Right cardiac atrium (tissue), 5 donors: ENCODE measurements at regions not wholly inside any gene's neighbourhood (a gene's known extent, or its start where the extent isn't known, plus 50 kb on each side); places are given as distances from the start of the nearest gene placed in this dataset.
A peak's percentile ranks its signal among the peaks of the same experiment; 100 is the strongest.

Experiments used
- ATAC-seq, 2 donors: fragments of 200-7000 bp; cut with Tn5 transposase; one replicate each; pipeline versions ENCODE4 v1.8.0 to v1.9.1; 2020; ENCODE audit warnings: moderate library complexity in 2 of 2, mild to moderate bottlenecking in 1 of 2
- DNase-seq, 3 donors: peaks; one replicate each; pipeline ENCODE4 v3.0.0-alpha.2; 2020
- H3K27ac ChIP-seq: one replicate; pipeline ENCODE4 v1.5.1; 2013; ENCODE audit warnings: mild to moderate bottlenecking, low read length, control low read depth, moderate library complexity
- H3K27me3 ChIP-seq: one replicate; pipeline ENCODE4 v1.6.1; 2013; ENCODE audit not compliant: control insufficient read depth, insufficient read depth
- H3K4me1 ChIP-seq: one replicate; pipeline ENCODE4 v1.6.1; 2013; ENCODE audit warnings: low read length; ENCODE audit not compliant: control insufficient read depth, insufficient read depth
- H3K4me3 ChIP-seq: one replicate; pipeline ENCODE4 v1.5.1; 2013; ENCODE audit warnings: low read length, control low read depth
- H3K9me3 ChIP-seq: one replicate; pipeline ENCODE4 v1.6.1; 2013; ENCODE audit warnings: low read length; ENCODE audit not compliant: control insufficient read depth
- WGBS: extraction: QIAGEN DNeasy Blood & Tissue Kit; methylation state at CpG from one replicate; pipeline ENCODE4 v1.1.7; 2013; 5-methylcytosine and 5-hydroxymethylcytosine counted together
- intact Hi-C, 4 donors: fragments of 100-400 bp; cut with DNase I; formaldehyde crosslinking; loops; one replicate each; pipeline versions ENCODE4 v1.11.0 to v1.14.0; 2022 to 2023
- donor health status: healthy with polysubstance abuse.
- donor health status: DM: no; HTN: yes; CAD: no.
- donor health status: DM: no; HTN: no; CAD: no.
- donor health status: DM: no; HTN: yes; CAD: no; lungs with severe emphysema.
- donor health status: DM: yes; HTN: yes; CAD: no.

DNA sequence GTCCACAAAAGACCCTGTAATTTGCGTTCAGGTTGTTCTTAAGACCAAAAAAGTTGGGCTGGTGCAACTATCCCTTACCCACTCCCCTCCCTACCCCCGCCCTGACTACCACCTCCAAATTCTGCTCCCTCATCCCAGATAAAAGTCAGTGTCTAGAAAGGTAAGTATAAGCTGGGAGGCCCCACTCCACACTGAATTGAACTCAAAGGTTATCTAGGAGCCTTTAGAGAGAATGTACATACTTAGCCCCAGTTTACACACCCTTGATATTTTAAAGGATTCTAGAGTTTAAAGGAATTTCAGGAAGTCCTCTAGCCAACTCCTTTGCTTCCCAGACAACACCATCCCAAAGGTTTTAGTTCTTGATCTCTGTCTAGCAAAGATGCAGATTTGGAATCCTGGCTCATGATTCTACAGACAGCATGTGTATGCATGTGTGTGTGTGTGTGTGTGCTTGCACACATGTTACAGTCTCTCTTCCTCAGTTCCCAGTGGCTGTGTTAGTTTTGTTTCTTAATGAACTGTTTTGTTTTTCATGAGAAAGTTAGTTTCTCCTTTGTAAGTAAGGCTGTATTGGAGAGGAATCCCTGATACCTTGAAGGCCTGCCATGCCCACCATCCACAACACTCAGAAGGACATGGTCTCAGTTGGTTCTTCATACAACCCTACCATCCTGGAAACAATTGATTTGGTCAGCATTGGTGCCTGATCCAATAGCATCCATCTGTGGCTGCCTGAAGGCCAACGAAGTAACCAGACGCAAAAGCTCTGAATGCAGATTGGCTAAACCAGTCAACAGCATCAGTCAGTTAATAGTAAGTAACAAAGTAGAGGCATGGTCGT lies 281.3 kb downstream of the SOX9 start:
- H3K4me3 ChIP-seq, result no peak overlapping the region
- no peak overlapping the region for H3K27ac ChIP-seq
- 88% methylated on average over 5 of the region's 5 CpGs for WGBS
- H3K27me3 ChIP-seq, result no peaks in the 10 kb centered on the region
- DNase-seq, result no peak
- no peaks in the 10 kb centered on the region for H3K4me1 ChIP-seq
- no peak for ATAC-seq
- intact Hi-C loops, result no loop called here
- no peaks in the 10 kb centered on the region for H3K9me3 ChIP-seq

- no peak overlapping the region for H3K4me3 ChIP-seq
- WGBS, result 85% methylated on average over 5 of the region's 5 CpGs
- H3K9me3 ChIP-seq, result no peaks in the 10 kb centered on the region
- H3K27ac ChIP-seq, result no peak overlapping the region
- H3K27me3 ChIP-seq, result no peaks in the 10 kb centered on the region
- intact Hi-C loops, result no loop called here
- no peaks in the 10 kb centered on the region for H3K4me1 ChIP-seq
- DNase-seq (no peak), ATAC-seq (no peak)
Measured at GRCh38 chr17:72402727-72403210, 281.9 kb downstream of the SOX9 start.

DNA sequence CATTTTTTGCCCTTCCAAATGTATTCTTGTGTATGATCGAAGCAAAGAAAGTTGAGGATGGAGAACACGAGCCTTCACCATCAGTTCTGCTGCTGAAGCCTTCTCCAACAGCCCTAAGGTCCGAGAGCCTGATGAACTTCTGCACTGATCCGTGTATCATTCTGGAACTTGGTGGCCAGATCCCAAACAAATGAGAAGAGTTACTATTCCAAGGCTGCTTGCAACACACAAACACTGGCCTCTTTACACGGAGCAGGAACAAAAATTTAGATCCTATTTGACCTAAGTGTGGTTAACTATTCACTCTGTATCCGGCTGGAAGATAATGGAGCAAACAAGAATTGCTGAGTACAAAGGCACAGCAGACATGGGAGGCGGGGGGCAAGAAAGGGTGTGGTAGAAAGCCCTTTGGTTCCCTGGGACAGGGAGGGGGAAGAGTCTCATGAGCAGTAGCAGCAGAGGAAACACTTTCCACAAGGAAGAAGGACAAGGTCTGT lies 282.9 kb downstream of the SOX9 start:
- DNase-seq, result no peak
- intact Hi-C loops, result no loop called here
- no peaks in the 10 kb centered on the region for H3K9me3 ChIP-seq
- H3K27me3 ChIP-seq, result no peaks in the 10 kb centered on the region
- H3K4me1 ChIP-seq, result no peaks in the 10 kb centered on the region
- no peak overlapping the region for H3K4me3 ChIP-seq
- no peak for ATAC-seq
- WGBS, result 81% methylated on average over 7 of the region's 7 CpGs
- H3K27ac ChIP-seq, result no peak overlapping the region

- intact Hi-C loops, result no loop called here
- Histone ChIP-seq H3K4me3 (no peak overlapping the region), H3K9me3 (no peaks in the 10 kb centered on the region), H3K27ac (no peak overlapping the region), H3K27me3 (no peaks in the 10 kb centered on the region), H3K4me1 (no peaks in the 10 kb centered on the region)
- no peak for DNase-seq
- no peak for ATAC-seq
- 47% methylated on average over 4 of the region's 4 CpGs for WGBS
Measured at GRCh38 chr17:72404872-72405271, 284.1 kb downstream of the SOX9 start.

DNA sequence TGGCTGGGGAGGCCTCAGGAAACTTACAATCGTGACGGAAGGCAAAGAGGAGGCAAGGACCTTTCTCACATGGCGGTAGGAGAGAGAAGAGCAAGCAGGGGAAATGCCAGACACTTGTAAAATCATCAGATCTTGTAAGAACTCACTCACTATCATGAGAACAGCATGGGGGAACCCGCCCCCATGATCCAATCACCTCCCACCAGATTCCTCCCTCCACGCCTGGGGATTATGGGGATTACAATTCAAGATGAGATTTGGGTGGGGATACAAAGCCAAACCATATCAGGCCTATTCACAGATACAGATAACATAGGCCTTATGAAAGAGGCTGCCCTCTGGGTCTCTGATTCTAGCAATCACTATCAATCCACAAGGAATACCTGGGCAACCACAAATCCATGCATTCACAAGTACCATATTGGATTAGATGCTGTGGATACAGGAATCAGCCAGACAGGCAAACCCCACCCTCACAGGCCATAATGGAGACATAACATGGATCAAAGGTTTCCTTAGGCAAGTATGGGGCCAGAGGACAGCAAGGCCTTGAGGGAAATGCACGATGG lies 284.9 kb downstream of the SOX9 start:
- no peaks in the 10 kb centered on the region for H3K27me3 ChIP-seq
- no peak overlapping the region for H3K4me3 ChIP-seq
- DNase-seq, result no peak
- no peaks in the 10 kb centered on the region for H3K4me1 ChIP-seq
- intact Hi-C loops, result no loop called here
- no peaks in the 10 kb centered on the region for H3K9me3 ChIP-seq
- 83% methylated on average over 6 of the region's 6 CpGs for WGBS
- H3K27ac ChIP-seq, result no peak overlapping the region
- no peak for ATAC-seq

DNA sequence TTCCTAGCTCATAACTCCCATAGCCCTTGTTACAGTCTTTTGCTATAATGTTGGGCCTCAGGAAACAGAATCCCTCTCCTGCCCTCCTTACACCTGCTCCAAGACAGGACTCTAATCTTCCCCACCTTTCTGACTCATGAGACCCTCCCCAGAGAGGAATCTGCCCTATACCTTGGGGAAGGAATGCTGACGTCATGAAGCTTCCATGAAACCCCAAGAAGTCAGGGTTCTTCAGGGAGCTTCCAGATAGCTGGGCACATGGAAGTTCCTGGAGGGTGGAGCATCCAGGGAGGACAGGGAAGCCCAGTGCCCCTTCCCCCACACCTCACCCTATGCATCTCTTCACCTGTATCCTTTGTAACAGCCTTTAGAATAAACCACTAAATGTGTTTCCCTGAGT lies 285.7 kb downstream of the SOX9 start:
- H3K9me3 ChIP-seq, result no peaks in the 10 kb centered on the region
- DNase-seq (no peak), ATAC-seq (no peak)
- H3K27me3 ChIP-seq, result no peaks in the 10 kb centered on the region
- no peaks in the 10 kb centered on the region for H3K4me1 ChIP-seq
- no peak overlapping the region for H3K4me3 ChIP-seq
- no peak overlapping the region for H3K27ac ChIP-seq
- intact Hi-C loops, result no loop called here
- 80% methylated on average over 1 of the region's 1 CpG for WGBS

DNA sequence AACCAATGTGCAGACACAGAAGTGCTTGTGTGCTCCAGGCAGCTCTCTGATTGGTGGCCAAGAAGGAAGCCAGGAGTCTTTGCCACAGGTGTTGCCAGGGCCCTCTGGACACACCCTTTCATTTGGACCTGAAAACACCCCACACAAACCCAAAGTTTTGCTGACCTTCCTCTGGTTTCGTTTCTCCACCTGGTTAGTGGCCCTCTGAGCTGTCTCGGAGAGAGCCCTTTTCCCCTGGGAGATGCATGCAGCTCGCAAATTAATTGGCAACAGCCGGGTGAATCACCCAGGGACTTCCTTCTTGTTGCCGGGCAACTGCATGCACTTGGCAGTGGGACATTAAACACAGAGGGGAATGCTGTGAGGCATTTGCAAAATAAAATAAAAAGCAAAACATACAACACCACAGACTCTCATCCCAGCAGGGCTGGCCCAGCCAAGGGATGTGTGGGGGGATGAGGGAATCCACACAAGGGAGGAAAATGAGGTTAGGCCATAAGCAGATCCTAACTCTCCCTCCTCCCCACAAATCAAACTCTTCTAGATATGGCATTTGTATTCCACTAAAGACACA lies 286.6 kb downstream of the SOX9 start:
- peak; percentile 60 to 77 (median 71) for DNase-seq
- no peaks in the 10 kb centered on the region for H3K4me1 ChIP-seq
- H3K4me3 ChIP-seq, result no peak overlapping the region
- 15% methylated on average over 5 of the region's 5 CpGs for WGBS
- intact Hi-C loops, result no loop called here
- peak; percentile 77 to 78 for ATAC-seq
- no peaks in the 10 kb centered on the region for H3K9me3 ChIP-seq
- no peaks in the 10 kb centered on the region for H3K27me3 ChIP-seq
- no peak overlapping the region for H3K27ac ChIP-seq

- ATAC-seq (no peak), DNase-seq (no peak)
- WGBS, result 89% methylated on average over 4 of the region's 4 CpGs
- intact Hi-C loops, result no loop called here
- Histone ChIP-seq H3K9me3 (no peaks in the 10 kb centered on the region), H3K4me3 (no peak overlapping the region), H3K27me3 (no peaks in the 10 kb centered on the region), H3K4me1 (no peaks in the 10 kb centered on the region), H3K27ac (no peak overlapping the region)
Measured at GRCh38 chr17:72407931-72408330, 287.1 kb downstream of the SOX9 start.

- DNase-seq (no peak), ATAC-seq (no peak)
- H3K9me3 ChIP-seq, result no peaks in the 10 kb centered on the region
- intact Hi-C loops, result no loop called here
- no peak overlapping the region for H3K27ac ChIP-seq
- no peak overlapping the region for H3K4me3 ChIP-seq
- no peaks in the 10 kb centered on the region for H3K4me1 ChIP-seq
- 80% methylated on average over 5 of the region's 5 CpGs for WGBS
- no peaks in the 10 kb centered on the region for H3K27me3 ChIP-seq
Measured at GRCh38 chr17:72408641-72409040, 287.8 kb downstream of the SOX9 start.

DNA sequence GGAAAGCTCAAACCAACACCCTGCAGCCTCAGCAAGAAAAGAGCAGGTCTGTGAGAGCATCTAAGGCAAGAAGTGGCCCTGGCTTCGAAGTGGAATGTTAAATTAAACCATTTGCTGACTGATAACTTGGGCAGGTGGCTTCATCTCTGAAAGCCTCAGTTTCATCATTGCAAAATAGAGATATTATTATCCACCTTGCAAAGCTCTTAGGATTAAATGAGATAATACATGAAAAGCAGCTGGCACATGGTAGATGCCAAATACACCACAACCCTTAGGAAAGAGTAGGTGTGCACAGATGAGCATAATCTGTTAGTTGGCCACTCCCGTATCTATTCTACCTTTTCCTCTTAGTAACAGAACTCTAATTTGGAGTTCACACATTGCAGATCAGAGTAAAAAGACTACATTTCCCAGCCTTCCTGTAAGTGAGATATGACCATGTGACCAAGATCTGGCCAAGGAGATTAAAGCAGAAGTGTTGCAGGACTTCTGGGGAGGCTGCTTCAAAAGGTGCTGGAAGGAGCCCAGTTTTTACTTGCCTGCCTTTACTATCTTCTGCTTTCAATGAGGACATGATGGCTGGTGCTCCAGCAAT lies 288.7 kb downstream of the SOX9 start:
- no peak for DNase-seq
- Histone ChIP-seq H3K4me3 (no peak overlapping the region), H3K4me1 (no peaks in the 10 kb centered on the region), H3K27me3 (no peaks in the 10 kb centered on the region), H3K27ac (no peak overlapping the region), H3K9me3 (no peaks in the 10 kb centered on the region)
- WGBS, result 91% methylated on average over 2 of the region's 2 CpGs
- intact Hi-C loops, result no loop called here
- no peak for ATAC-seq

GRCh38 chr17:72411124-72411563 lies 290.3 kb downstream of the SOX9 start:
- H3K27ac ChIP-seq, result no peak overlapping the region
- intact Hi-C loops, result no loop called here
- H3K4me1 ChIP-seq, result peaks cover 6% of the 10 kb centered on the region
- 67% methylated on average over 6 of the region's 6 CpGs for WGBS
- H3K9me3 ChIP-seq, result no peaks in the 10 kb centered on the region
- H3K27me3 ChIP-seq, result no peaks in the 10 kb centered on the region
- DNase-seq (no peak), ATAC-seq (no peak)
- H3K4me3 ChIP-seq, result no peak overlapping the region
